ENCODE measurements at regions not wholly inside any gene's neighbourhood (a gene's known extent, or its start where the extent isn't known, plus 50 kb on each side); places are given as distances from the start of the nearest gene placed in this dataset.

GRCh38 chr6:88220493-88220892 lies 54.3 kb upstream of the CNR1 start (continued):
- TF ChIP-seq ZBTB40 (IDR thresholded peaks at IDR 0.05): no peak
- no peak for TF ChIP-seq ZBTB40 (CRISPR knock-in tag; IDR thresholded peaks at IDR 0.05)
- no peak for TF ChIP-seq ZNF264 (CRISPR knock-in tag; IDR thresholded peaks at IDR 0.05)

GRCh38 chr6:88216182-88216581 lies 50.0 kb upstream of the CNR1 start:
- Histone ChIP-seq H3K36me3 (replicated peaks in 1 of 2; ENCODE audit: control insufficient read depth in 1 of 2, insufficient read depth in 2 of 2, low read length in 2 of 2) (no peaks in the 10 kb centered on the region), H3K27me3 (ENCODE audit: control insufficient read depth in 1 of 2, insufficient read depth in 2 of 2, low read length in 2 of 2) (no peaks in the 10 kb centered on the region), H3K4me3 (replicated peaks in 1 of 3; ENCODE audit: insufficient read depth in 1 of 3, low read depth in 2 of 3, low read length in 3 of 3) (no peak overlapping the region), H4K20me1 (ENCODE audit: insufficient read depth, low read length) (no peaks in the 10 kb centered on the region), H3K79me2 (ENCODE audit: insufficient read depth, low read length) (no peaks in the 10 kb centered on the region), H3K4me2 (ENCODE audit: low read depth, low read length) (no peak overlapping the region), H3K9ac (ENCODE audit: insufficient read depth, low read depth, low read length) (no peak overlapping the region), H3K9me3 (ENCODE audit: low read length) (no peaks in the 10 kb centered on the region), H2AFZ (ENCODE audit: low read length) (no peak overlapping the region), H3K4me1 (ENCODE audit: insufficient read depth, low read length) (no peaks in the 10 kb centered on the region), H3K27ac (ENCODE audit: extremely low read length, insufficient read depth, low read length) (no peak overlapping the region)
- WGBS (ENCODE audit: low lambda C conversion rate): 4% methylated on average over 2 of the region's 2 CpGs
- intact Hi-C loops (cut with micrococcal nuclease; ENCODE audit: unreplicated experiment) (no loop called here), in situ Hi-C loops (cut with HindIII; ENCODE audit: extremely low pct_ligation_motif_present, low pct_unique_long_range_greater_than_20kb) (no loop called here)
- no TSS peak for BruUV-seq (replicated peaks)
- no peak for TF ChIP-seq FOXA1 (IDR thresholded peaks at IDR 0.05)
- no peak for TF ChIP-seq FOXA1 (CRISPR knock-in tag; IDR thresholded peaks at IDR 0.05)
- TF ChIP-seq PLSCR1 (CRISPR knock-in tag; IDR thresholded peaks at IDR 0.05; ENCODE audit: borderline replicate concordance): no peak
- no peak for TF ChIP-seq LCORL (IDR thresholded peaks at IDR 0.05)
- TF ChIP-seq LCORL (CRISPR knock-in tag; IDR thresholded peaks at IDR 0.05): no peak
- TF ChIP-seq ELF3 (CRISPR knock-in tag; IDR thresholded peaks at IDR 0.05): no peak
- peak; percentile 50 for TF ChIP-seq ATF7 (IDR thresholded peaks at IDR 0.05)
- no peak for TF ChIP-seq ATF7 (CRISPR knock-in tag; IDR thresholded peaks at IDR 0.05)
- no peak for TF ChIP-seq PITX1 (CRISPR knock-in tag; IDR thresholded peaks at IDR 0.05)
- POLR2A ChIA-PET: no interaction called here
- ATAC-seq (no peak), FAIRE-seq (no peak), DNase-seq (ENCODE audit: low spot score) (no peak)
- CTCF ChIA-PET (ENCODE audit: low intra/inter-chr PET ratio, low total read pairs): no interaction called here
